Trophoblast cell (in vitro differentiated cells and primary cell): ENCODE measurements at regions not wholly inside any gene's neighbourhood (a gene's known extent, or its start where the extent isn't known, plus 50 kb on each side); places are given as distances from the start of the nearest gene placed in this dataset.

Experiments used
- DNase-seq, 2 donors: peaks; one replicate each; pipeline ENCODE4 v3.0.0-alpha.2; 2016
- H2AFZ ChIP-seq: 2 replicates; pipeline ENCODE4 v1.6.1; 2013; ENCODE audit warnings: low read length, moderate library complexity, mild to moderate bottlenecking; ENCODE audit not compliant: insufficient read depth, poor library complexity
- H2AK5ac ChIP-seq: 2 replicates; pipeline ENCODE4 v1.6.1; 2013; ENCODE audit warnings: mild to moderate bottlenecking, low read length
- H2BK120ac ChIP-seq: 2 replicates; pipeline ENCODE4 v1.6.1; 2013; ENCODE audit warnings: low read length, mild to moderate bottlenecking, moderate library complexity; ENCODE audit not compliant: insufficient read depth, poor library complexity
- H2BK12ac ChIP-seq: 2 replicates; pipeline ENCODE4 v1.6.1; 2013; ENCODE audit warnings: mild to moderate bottlenecking, low read length, moderate library complexity
- H2BK5ac ChIP-seq: 2 replicates; pipeline ENCODE4 v1.6.1; 2013; ENCODE audit warnings: low read length, low read depth, moderate library complexity, mild to moderate bottlenecking; ENCODE audit not compliant: poor library complexity
- H3K14ac ChIP-seq: 2 replicates; pipeline ENCODE4 v1.6.1; 2013; ENCODE audit warnings: mild to moderate bottlenecking, low read length
- H3K18ac ChIP-seq: 2 replicates; pipeline ENCODE4 v1.6.1; 2013; ENCODE audit warnings: mild to moderate bottlenecking, low read length
- H3K23ac ChIP-seq: 2 replicates; pipeline ENCODE4 v1.6.1; 2013; ENCODE audit warnings: low read length
- H3K27ac ChIP-seq: 2 replicates; pipeline ENCODE4 v1.5.1; 2013; ENCODE audit warnings: low read depth, mild to moderate bottlenecking, inconsistent platforms, low read length, moderate library complexity
- H3K27me3 ChIP-seq: 2 replicates; pipeline ENCODE4 v1.6.1; 2013; ENCODE audit warnings: inconsistent platforms, mild to moderate bottlenecking, low read length, moderate library complexity; ENCODE audit not compliant: insufficient read depth
- H3K36me3 ChIP-seq, 2 experiments: 1 replicate in 1 of 2; 2 replicates in 1 of 2; pipeline ENCODE4 v1.6.1; 2013; ENCODE audit warnings: low read length in 2 of 2, mild to moderate bottlenecking in 2 of 2, moderate library complexity in 1 of 2; ENCODE audit not compliant: insufficient read depth in 2 of 2, control insufficient read depth in 1 of 2
- H3K4ac ChIP-seq: 2 replicates; pipeline ENCODE4 v1.6.1; 2013; ENCODE audit warnings: low read depth, mild to moderate bottlenecking, low read length, moderate library complexity
- H3K4me1 ChIP-seq, 2 experiments: 1 replicate in 1 of 2; 2 replicates in 1 of 2; pipeline ENCODE4 v1.6.1; 2013; ENCODE audit warnings: low read length in 2 of 2, mild to moderate bottlenecking in 2 of 2, moderate library complexity in 1 of 2; ENCODE audit not compliant: insufficient read depth in 2 of 2, control insufficient read depth in 1 of 2
- H3K4me2 ChIP-seq: 2 replicates; pipeline ENCODE4 v1.6.1; 2013; ENCODE audit warnings: inconsistent platforms, mild to moderate bottlenecking, low read length, moderate library complexity
- H3K4me3 ChIP-seq: 2 replicates; pipeline ENCODE4 v1.5.1; 2013; ENCODE audit warnings: mild to moderate bottlenecking, low read depth, low read length, inconsistent platforms
- H3K79me1 ChIP-seq: one replicate; pipeline ENCODE4 v1.6.1; 2013; ENCODE audit warnings: low read length
- H3K79me2 ChIP-seq: 2 replicates; pipeline ENCODE4 v1.6.1; 2013; ENCODE audit warnings: low read length, mild to moderate bottlenecking; ENCODE audit not compliant: control insufficient read depth, insufficient read depth, poor library complexity
- H3K9ac ChIP-seq: 2 replicates; pipeline ENCODE4 v1.6.1; 2013; ENCODE audit warnings: mild to moderate bottlenecking, low read length
- H3K9me3 ChIP-seq: 2 replicates; pipeline ENCODE4 v1.6.1; 2013; ENCODE audit warnings: low read depth, mild to moderate bottlenecking, control low read depth, inconsistent platforms, low read length; ENCODE audit not compliant: insufficient read depth
- H4K12ac ChIP-seq: 2 replicates; pipeline ENCODE4 v1.6.1; 2013; ENCODE audit warnings: low read depth, mild to moderate bottlenecking, low read length, moderate library complexity
- H4K8ac ChIP-seq: 2 replicates; pipeline ENCODE4 v1.6.1; 2013; ENCODE audit warnings: low read depth, mild to moderate bottlenecking, low read length, moderate library complexity
- H4K91ac ChIP-seq: one replicate; pipeline ENCODE4 v1.6.1; 2013; ENCODE audit warnings: low read depth, mild to moderate bottlenecking, low read length, moderate library complexity
- WGBS: extraction: QIAGEN DNeasy Blood & Tissue Kit; methylation state at CpG from one replicate; pipeline ENCODE4 v1.1.7; 2013; ENCODE audit warnings: missing lambda C conversion rate; ENCODE audit not compliant: insufficient read length, insufficient coverage; ENCODE audit errors: extremely low coverage; 5-methylcytosine and 5-hydroxymethylcytosine counted together

- H2BK5ac ChIP-seq = no peak overlapping the region
- no peak overlapping the region for H3K4me2 ChIP-seq
- no peak overlapping the region for H2AFZ ChIP-seq
- WGBS = no CpG with 5 or more reads among the region's 2 CpGs
- no peaks in the 10 kb centered on the region for H3K9me3 ChIP-seq
- H3K4me3 ChIP-seq = no peak overlapping the region
- no peak overlapping the region for H2AK5ac ChIP-seq
- no peak overlapping the region for H4K8ac ChIP-seq
- H3K79me2 ChIP-seq = no peaks in the 10 kb centered on the region
- H2BK120ac ChIP-seq = no peak overlapping the region
- no peak overlapping the region for H3K23ac ChIP-seq
- no peak overlapping the region for H3K9ac ChIP-seq
- no peak overlapping the region for H3K18ac ChIP-seq
- no peaks in the 10 kb centered on the region for H3K27me3 ChIP-seq
- H3K4me1 ChIP-seq = peaks cover 0 to 2% of the 10 kb centered on the region in 2 experiments
- H3K4ac ChIP-seq = no peak overlapping the region
- DNase-seq = no peak
- H2BK12ac ChIP-seq = no peak overlapping the region
- H4K91ac ChIP-seq = no peak overlapping the region
- H3K27ac ChIP-seq = no peak overlapping the region
- no peaks in the 10 kb centered on the region for H3K79me1 ChIP-seq
- no peak overlapping the region for H3K14ac ChIP-seq
- H4K12ac ChIP-seq = no peak overlapping the region
- H3K36me3 ChIP-seq = no peaks in the 10 kb centered on the region
Measured at GRCh38 chr4:174111422-174111821, 172.0 kb downstream of the FBXO8 start.

- no peak overlapping the region for H3K4me3 ChIP-seq
- H3K4me1 ChIP-seq = peaks cover 0 to 2% of the 10 kb centered on the region in 2 experiments
- H3K14ac ChIP-seq = no peak overlapping the region
- H3K9ac ChIP-seq = no peak overlapping the region
- H3K9me3 ChIP-seq = no peaks in the 10 kb centered on the region
- H4K8ac ChIP-seq = no peak overlapping the region
- no peak overlapping the region for H3K23ac ChIP-seq
- H3K27me3 ChIP-seq = no peaks in the 10 kb centered on the region
- no peak overlapping the region for H3K4ac ChIP-seq
- no peak overlapping the region for H2AK5ac ChIP-seq
- no peak overlapping the region for H4K12ac ChIP-seq
- H2BK12ac ChIP-seq = no peak overlapping the region
- H3K18ac ChIP-seq = no peak overlapping the region
- no peaks in the 10 kb centered on the region for H3K79me2 ChIP-seq
- H3K27ac ChIP-seq = no peak overlapping the region
- H2BK5ac ChIP-seq = no peak overlapping the region
- no peak overlapping the region for H3K4me2 ChIP-seq
- WGBS = no CpG with 5 or more reads among the region's 9 CpGs
- no peak for DNase-seq
- no peaks in the 10 kb centered on the region for H3K79me1 ChIP-seq
- no peaks in the 10 kb centered on the region for H3K36me3 ChIP-seq
- no peak overlapping the region for H4K91ac ChIP-seq
- H2AFZ ChIP-seq = no peak overlapping the region
- no peak overlapping the region for H2BK120ac ChIP-seq
Measured at GRCh38 chr4:174110180-174110579, 173.3 kb downstream of the FBXO8 start.

- WGBS = no CpG with 5 or more reads among the region's 6 CpGs
- Histone ChIP-seq H2BK5ac (no peak overlapping the region), H3K18ac (no peak overlapping the region), H3K4me3 (no peak overlapping the region), H3K4ac (no peak overlapping the region), H2AFZ (no peak overlapping the region), H3K23ac (no peak overlapping the region), H3K27ac (no peak overlapping the region), H2BK12ac (no peak overlapping the region), H3K79me2 (no peaks in the 10 kb centered on the region), H4K8ac (no peak overlapping the region), H4K12ac (no peak overlapping the region), H3K79me1 (no peaks in the 10 kb centered on the region), H3K9ac (no peak overlapping the region), H4K91ac (no peak overlapping the region), H3K4me1 (peaks cover 0 to 2% of the 10 kb centered on the region in 2 experiments), H2BK120ac (no peak overlapping the region), H3K14ac (no peak overlapping the region), H3K27me3 (no peaks in the 10 kb centered on the region), H3K4me2 (no peak overlapping the region), H2AK5ac (no peak overlapping the region), H3K36me3 (no peaks in the 10 kb centered on the region), H3K9me3 (no peaks in the 10 kb centered on the region)
- DNase-seq = peak in 1 of 2 donors; percentile 37
Measured at GRCh38 chr4:174107746-174108354, 175.6 kb downstream of the FBXO8 start.

GRCh38 chr4:174105202-174105601 is 178.3 kb downstream of the FBXO8 start:
- Histone ChIP-seq H3K36me3 (no peaks in the 10 kb centered on the region), H3K4me3 (no peak overlapping the region), H2BK5ac (no peak overlapping the region), H3K27ac (no peak overlapping the region), H3K18ac (no peak overlapping the region), H3K4me2 (no peak overlapping the region), H2BK120ac (no peak overlapping the region), H2AK5ac (no peak overlapping the region), H3K79me2 (no peaks in the 10 kb centered on the region), H2AFZ (no peak overlapping the region), H3K9ac (no peak overlapping the region), H3K14ac (no peak overlapping the region), H3K9me3 (no peaks in the 10 kb centered on the region), H4K91ac (no peak overlapping the region), H4K8ac (no peak overlapping the region), H4K12ac (no peak overlapping the region), H3K4ac (no peak overlapping the region), H3K79me1 (no peaks in the 10 kb centered on the region), H3K23ac (no peak overlapping the region), H2BK12ac (no peak overlapping the region), H3K27me3 (no peaks in the 10 kb centered on the region), H3K4me1 (no peaks in the 10 kb centered on the region)
- WGBS = no CpG with 5 or more reads among the region's 1 CpG
- DNase-seq = no peak
